ENCODE measurements at regions not wholly inside any gene's neighbourhood (a gene's known extent, or its start where the extent isn't known, plus 50 kb on each side); places are given as distances from the start of the nearest gene placed in this dataset.

GRCh38 chr4:110994781-110995180, 371.9 kb upstream of the PITX2 start:
- Histone ChIP-seq H3K79me2 (ENCODE audit: insufficient read depth, low read length) (no peaks in the 10 kb centered on the region), H3K9ac (ENCODE audit: insufficient read depth, low read length, poor library complexity, severe bottlenecking) (no peak overlapping the region), H3K4me1 (ENCODE audit: control insufficient read depth in 1 of 2, insufficient read depth in 2 of 2, low read length in 2 of 2) (no peaks in the 10 kb centered on the region), H4K20me1 (ENCODE audit: insufficient read depth, low read length) (no peaks in the 10 kb centered on the region), H3K4me2 (replicated peaks; ENCODE audit: extremely low read depth, low read length, poor library complexity, severe bottlenecking) (no peak overlapping the region), H2AFZ (ENCODE audit: insufficient read depth, low read depth, low read length, poor library complexity, severe bottlenecking) (no peak overlapping the region), H3K27me3 (ENCODE audit: control insufficient read depth in 2 of 2, insufficient read depth in 2 of 2, low read length in 2 of 2) (no peaks in the 10 kb centered on the region), H3K36me3 (replicated peaks in 1 of 2; ENCODE audit: control insufficient read depth in 1 of 2, insufficient read depth in 2 of 2, low read length in 2 of 2) (no peaks in the 10 kb centered on the region), H3K27ac (ENCODE audit: low read depth in 1 of 2, low read length in 2 of 2) (no peak overlapping the region), H3K9me3 (replicated peaks in 1 of 2; ENCODE audit: control insufficient read depth in 1 of 2, insufficient read depth in 1 of 2, low read length in 2 of 2) (no peaks in the 10 kb centered on the region), H3K4me3 (replicated peaks in 1 of 3; ENCODE audit: low read depth in 2 of 3, low read length in 3 of 3) (no peak overlapping the region)
- WGBS (ENCODE audit: insufficient coverage): no CpG with 5 or more reads among the region's 2 CpGs
- H3K27me3 Mint-ChIP-seq (ENCODE audit: low read depth in 3 of 3): no peaks in the 10 kb centered on the region
- intact Hi-C loops (cut with micrococcal nuclease): no loop called here
- H3K4me3 Mint-ChIP-seq: no peak overlapping the region
- no peaks in the 10 kb centered on the region for H3K4me1 Mint-ChIP-seq
- H3K27ac Mint-ChIP-seq: no peak overlapping the region
- no peak for TF ChIP-seq CTCF (IDR thresholded peaks at IDR 0.05)
- no peaks in the 10 kb centered on the region for H3K36me3 Mint-ChIP-seq
- peaks cover 0 to 4% (median 0%) of the 10 kb centered on the region in 7 donors for H3K9me3 Mint-ChIP-seq
- no peak for DNase-seq

- intact Hi-C loops (cut with micrococcal nuclease): no loop called here
- Histone ChIP-seq H3K36me3 (replicated peaks in 1 of 2; ENCODE audit: control insufficient read depth in 1 of 2, insufficient read depth in 2 of 2, low read length in 2 of 2) (no peaks in the 10 kb centered on the region), H3K27ac (ENCODE audit: low read depth in 1 of 2, low read length in 2 of 2) (no peak overlapping the region), H3K4me1 (ENCODE audit: control insufficient read depth in 1 of 2, insufficient read depth in 2 of 2, low read length in 2 of 2) (no peaks in the 10 kb centered on the region), H3K4me3 (replicated peaks in 1 of 3; ENCODE audit: low read depth in 2 of 3, low read length in 3 of 3) (no peak overlapping the region), H3K27me3 (ENCODE audit: control insufficient read depth in 2 of 2, insufficient read depth in 2 of 2, low read length in 2 of 2) (no peaks in the 10 kb centered on the region), H3K4me2 (replicated peaks; ENCODE audit: extremely low read depth, low read length, poor library complexity, severe bottlenecking) (no peak overlapping the region), H3K79me2 (ENCODE audit: insufficient read depth, low read length) (no peaks in the 10 kb centered on the region), H2AFZ (ENCODE audit: insufficient read depth, low read depth, low read length, poor library complexity, severe bottlenecking) (no peak overlapping the region), H4K20me1 (ENCODE audit: insufficient read depth, low read length) (no peaks in the 10 kb centered on the region), H3K9me3 (replicated peaks in 1 of 2; ENCODE audit: control insufficient read depth in 1 of 2, insufficient read depth in 1 of 2, low read length in 2 of 2) (no peaks in the 10 kb centered on the region), H3K9ac (ENCODE audit: insufficient read depth, low read length, poor library complexity, severe bottlenecking) (no peak overlapping the region)
- Mint-ChIP-seq H3K27me3 (ENCODE audit: low read depth in 3 of 3) (no peaks in the 10 kb centered on the region), H3K4me3 (no peak overlapping the region), H3K9me3 (peaks cover 0 to 4% (median 0%) of the 10 kb centered on the region in 7 donors), H3K27ac (no peak overlapping the region), H3K4me1 (no peaks in the 10 kb centered on the region), H3K36me3 (no peaks in the 10 kb centered on the region)
- TF ChIP-seq CTCF (IDR thresholded peaks at IDR 0.05): no peak
- no CpG with 5 or more reads among the region's 1 CpG for WGBS (ENCODE audit: insufficient coverage)
- DNase-seq: no peak
Measured at GRCh38 chr4:110998320-110998719, 375.4 kb upstream of the PITX2 start.

Data from CD14-positive monocyte (primary cell).